HepG2 (cell line): ENCODE measurements at regions not wholly inside any gene's neighbourhood (a gene's known extent, or its start where the extent isn't known, plus 50 kb on each side); places are given as distances from the start of the nearest gene placed in this dataset.

Experiments used
- ATAC-seq: fragments of 200-7000 bp; cut with Tn5 transposase; 3 replicates; pipeline ENCODE4 v1.9.1; 2020; ENCODE audit warnings: mild to moderate bottlenecking, moderate library complexity
- BruUV-seq: library from RNA; stranded (reverse); fragments of 400-500 nt; replicated peaks from 2 replicates; lab custom pipeline; 2021; lab: Mats Ljungman, UMichigan
- CTCF ChIA-PET: fragments of 300-600 bp; formaldehyde crosslinking; extraction: SDS; loops from one replicate; lab custom pipeline; 2021; ENCODE audit warnings: low total read pairs, inconsistent platforms, low intra/inter-chr PET ratio; lab: Yijun Ruan, JAX
- POLR2A ChIA-PET: fragments of 350-600 bp; sonication (Branson Sonifier 250); formaldehyde crosslinking; loops from one replicate; lab custom pipeline; 2020; ENCODE audit warnings: antibody characterized with exemption, inconsistent platforms; lab: Yijun Ruan, JAX
- DNase-seq: peaks from one replicate; pipeline ENCODE4 v3.0.0-alpha.2; 2015; ENCODE audit warnings: low spot score
- FAIRE-seq: peaks from 3 replicates; lab custom pipeline; 2011; peaks lifted over from hg19 to GRCh38; lab: Jason Lieb, UNC
- H2AFZ ChIP-seq: one replicate; pipeline ENCODE4 v1.6.1; 2011; ENCODE audit warnings: low read length, inconsistent platforms
- H3K27ac ChIP-seq: fragments of 300-600 bp; 3 replicates; pipeline ENCODE4 v1.8.0; 2011; ENCODE audit warnings: mixed run types, mild to moderate bottlenecking, mixed read lengths, low read length, inconsistent platforms; ENCODE audit not compliant: insufficient read depth; ENCODE audit errors: extremely low read length
- H3K27me3 ChIP-seq, 2 experiments: fragments of 200-600 bp in 1 of 2; 2 replicates in 1 of 2; 3 replicates in 1 of 2; pipeline versions ENCODE4 v1.6.0 to v1.8.0; 2011; ENCODE audit warnings: low read length in 2 of 2, mild to moderate bottlenecking in 2 of 2, moderate library complexity in 2 of 2, inconsistent platforms in 1 of 2; ENCODE audit not compliant: insufficient read depth in 2 of 2, control insufficient read depth in 1 of 2
- H3K36me3 ChIP-seq, 2 experiments: fragments of 200-600 bp in 1 of 2; replicated peaks in 1 of 2; 2 replicates in 1 of 2; 3 replicates in 1 of 2; pipeline versions ENCODE4 v1.5.1 to v1.8.0; 2011; ENCODE audit warnings: low read length in 2 of 2, inconsistent platforms in 1 of 2; ENCODE audit not compliant: insufficient read depth in 2 of 2, control insufficient read depth in 1 of 2
- H3K4me1 ChIP-seq: 2 replicates; pipeline ENCODE4 v1.5.1; 2012; ENCODE audit warnings: low read length, inconsistent platforms; ENCODE audit not compliant: insufficient read depth
- H3K4me2 ChIP-seq: 2 replicates; pipeline ENCODE4 v1.6.0; 2011; ENCODE audit warnings: low read depth, low read length, inconsistent platforms
- H3K4me3 ChIP-seq, 3 experiments: fragments of 200-600 bp in 1 of 3; sonication (generic), shearing (Covaris generic) in 1 of 3; replicated peaks in 1 of 3; 2 replicates each; pipeline ENCODE4 v1.5.1; 2011 to 2016; ENCODE audit warnings: low read length in 3 of 3, inconsistent platforms in 2 of 3, low read depth in 2 of 3, mild to moderate bottlenecking in 2 of 3, control low read depth in 1 of 3, mixed read lengths in 1 of 3; ENCODE audit not compliant: insufficient read depth in 1 of 3
- H3K79me2 ChIP-seq: one replicate; pipeline ENCODE4 v1.6.1; 2011; ENCODE audit warnings: low read length, inconsistent platforms; ENCODE audit not compliant: insufficient read depth
- H3K9ac ChIP-seq: 2 replicates; pipeline ENCODE4 v1.6.0; 2011; ENCODE audit warnings: mild to moderate bottlenecking, low read depth, low read length, inconsistent platforms; ENCODE audit not compliant: insufficient read depth
- H3K9me3 ChIP-seq: 2 replicates; pipeline ENCODE4 v1.5.1; 2012; ENCODE audit warnings: mild to moderate bottlenecking, low read length
- H4K20me1 ChIP-seq: 2 replicates; pipeline ENCODE4 v1.6.0; 2011; ENCODE audit warnings: inconsistent platforms, mild to moderate bottlenecking, low read length, moderate library complexity; ENCODE audit not compliant: insufficient read depth
- DNMT1 ChIP-seq: sonication (generic); formaldehyde crosslinking; IDR thresholded peaks from 2 replicates; pipeline ENCODE4 v1.5.1; 2020; ENCODE audit warnings: mild to moderate bottlenecking, missing genetic modification reagents
- HNF1A ChIP-seq, 2 experiments: sonication (generic) in 1 of 2; formaldehyde crosslinking in 1 of 2; IDR thresholded peaks; 2 replicates each; pipeline versions ENCODE4 v1.4.0 to v1.6.1; 2016 to 2020; ENCODE audit warnings: borderline replicate concordance in 1 of 2, low read depth in 1 of 2, mild to moderate bottlenecking in 1 of 2, missing genetic modification reagents in 1 of 2
- HOXA5 ChIP-seq: sonication (generic); formaldehyde crosslinking; IDR thresholded peaks from 2 replicates; pipeline ENCODE4 v1.4.0; 2020; ENCODE audit warnings: missing genetic modification reagents
- LBX2 ChIP-seq: sonication (generic); formaldehyde crosslinking; IDR thresholded peaks from 2 replicates; pipeline ENCODE4 v1.5.0; 2020; ENCODE audit warnings: missing genetic modification reagents, mild to moderate bottlenecking, borderline replicate concordance
- MLX ChIP-seq: IDR thresholded peaks from 2 replicates; pipeline ENCODE4 v1.6.1; 2016
- NPAS2 ChIP-seq: sonication (generic); formaldehyde crosslinking; IDR thresholded peaks from 2 replicates; pipeline ENCODE4 v1.8.0; 2022; ENCODE audit warnings: mild to moderate bottlenecking, missing genetic modification reagents, borderline replicate concordance
- RNF219 ChIP-seq: sonication (generic); formaldehyde crosslinking; IDR thresholded peaks from 2 replicates; pipeline ENCODE4 v1.5.0; 2020; ENCODE audit warnings: mild to moderate bottlenecking, missing genetic modification reagents
- ZNF362 ChIP-seq: sonication (generic); formaldehyde crosslinking; IDR thresholded peaks from 2 replicates; pipeline ENCODE4 v1.4.0; 2020; ENCODE audit warnings: missing genetic modification reagents, mild to moderate bottlenecking, borderline replicate concordance
- ZNF562 ChIP-seq: sonication (generic); formaldehyde crosslinking; IDR thresholded peaks from 2 replicates; pipeline ENCODE4 v1.8.0; 2022; ENCODE audit warnings: missing genetic modification reagents, borderline replicate concordance
- ZNF839 ChIP-seq: sonication (generic); formaldehyde crosslinking; IDR thresholded peaks from 2 replicates; pipeline ENCODE4 v1.4.0; 2020; ENCODE audit warnings: missing genetic modification reagents, mild to moderate bottlenecking, borderline replicate concordance
- whole genome bisulfite sequencing: methylation state at CpG from one replicate; pipeline ENCODE4 v1.1.6; 2017; ENCODE audit warnings: low lambda C conversion rate; 5-methylcytosine and 5-hydroxymethylcytosine counted together
- in situ Hi-C: cut with HindIII; loops from 2 replicates; pipeline ENCODE4 v1.10.0; 2017; ENCODE audit warnings: low pct_unique_long_range_greater_than_20kb; ENCODE audit not compliant: extremely low pct_ligation_motif_present
- intact Hi-C: fragments of 100-400 bp; cut with micrococcal nuclease; formaldehyde crosslinking; loops from one replicate; pipeline ENCODE4 v1.10.0; 2022; ENCODE audit not compliant: unreplicated experiment

GRCh38 chr9:19683715-19684114 lies 105.1 kb downstream of the SLC24A2 start:
- Histone ChIP-seq H3K4me1 (no peaks in the 10 kb centered on the region), H4K20me1 (no peaks in the 10 kb centered on the region), H3K4me3 (no peak overlapping the region), H3K9me3 (peaks cover 16% of the 10 kb centered on the region; the same call in 1 of the 2 replicates), H3K36me3 (no peaks in the 10 kb centered on the region), H3K9ac (no peak overlapping the region), H3K27me3 (no peaks in the 10 kb centered on the region), H2AFZ (no peak overlapping the region), H3K27ac (no peak overlapping the region), H3K79me2 (no peaks in the 10 kb centered on the region), H3K4me2 (no peak overlapping the region)
- no peak for DNase-seq
- BruUV-seq, result no TSS peak
- intact Hi-C loops (no loop called here), in situ Hi-C loops (loop anchor here (10.0 kb wide), 1 partner anchor 59 kb away; no protein-coding TSS in a partner anchor)
- POLR2A ChIA-PET, result no interaction called here
- TF ChIP-seq ZNF362 (CRISPR knock-in tag) (no peak), HNF1A (IDR thresholded peaks at IDR 0.05; ENCODE audit: low read depth) (no peak), HNF1A (CRISPR knock-in tag; IDR thresholded peaks at IDR 0.05; ENCODE audit: borderline replicate concordance) (no peak), ZNF562 (CRISPR knock-in tag) (no peak), NPAS2 (CRISPR knock-in tag) (no peak), MLX (CRISPR knock-in tag) (no peak), DNMT1 (CRISPR knock-in tag) (no peak), HOXA5 (CRISPR knock-in tag) (no peak), RNF219 (no peak), LBX2 (CRISPR knock-in tag) (no peak), ZNF839 (CRISPR knock-in tag) (no peak)
- no peak for FAIRE-seq
- WGBS, result 39% methylated on average over 2 of the region's 2 CpGs
- CTCF ChIA-PET, result no interaction called here
- no peak for ATAC-seq
